ENCODE measurements at regions not wholly inside any gene's neighbourhood (a gene's known extent, or its start where the extent isn't known, plus 50 kb on each side); places are given as distances from the start of the nearest gene placed in this dataset.

GRCh38 chr18:45547910-45548309 is 67.4 kb upstream of the SLC14A2 start:
- intact Hi-C loops (cut with micrococcal nuclease) (no loop called here), dilution Hi-C loops (cut with HindIII; ENCODE audit: low sequenced_read_pairs, unreplicated experiment) (no loop called here), in situ Hi-C loops (cut with MboI; ENCODE audit: low sequenced_read_pairs) (no loop called here)
- Histone ChIP-seq H3K9ac (ENCODE audit: low read depth, low read length) (no peak overlapping the region), H2BK20ac (ENCODE audit: low read depth, low read length) (no peak overlapping the region), H3K4me3 (ENCODE audit: insufficient read depth, low read depth, low read length) (no peak overlapping the region), H3K4me1 (ENCODE audit: control insufficient read depth, insufficient read depth, low read length) (no peaks in the 10 kb centered on the region), H3K18ac (ENCODE audit: low read depth, low read length) (no peak overlapping the region), H2BK120ac (ENCODE audit: low read depth, low read length) (no peak overlapping the region), H3K4ac (ENCODE audit: low read depth, low read length) (no peak overlapping the region), H2AK5ac (ENCODE audit: low read depth, low read length) (no peak overlapping the region), H3K9me1 (ENCODE audit: insufficient read depth, low read length) (no peaks in the 10 kb centered on the region), H3K36me3 (ENCODE audit: control insufficient read depth, insufficient read depth, low read length) (no peaks in the 10 kb centered on the region), H4K91ac (ENCODE audit: insufficient read depth, low read depth, low read length) (no peak overlapping the region), H2AK9ac (replicated peaks; ENCODE audit: low read depth, low read length, poor library complexity) (no peak overlapping the region), H2BK5ac (ENCODE audit: low read depth, low read length, poor library complexity, severe bottlenecking) (no peak overlapping the region), H4K20me1 (ENCODE audit: insufficient read depth, low read length) (no peaks in the 10 kb centered on the region), H3K27ac (ENCODE audit: insufficient read depth, low read length) (no peak overlapping the region), H3K23ac (ENCODE audit: low read depth, low read length) (no peak overlapping the region), H2AFZ (replicated peaks; ENCODE audit: low read length, poor library complexity) (no peak overlapping the region), H3K4me2 (ENCODE audit: low read depth, low read length) (no peak overlapping the region), H3K27me3 (ENCODE audit: control insufficient read depth, insufficient read depth, low read length) (peaks cover 6% of the 10 kb centered on the region; the same call in 1 of the 2 replicates), H4K5ac (ENCODE audit: low read depth, low read length) (no peak overlapping the region), H3K14ac (replicated peaks; ENCODE audit: low read depth, low read length) (no peak overlapping the region), H4K8ac (ENCODE audit: low read depth in 2 of 2, low read length in 2 of 2) (no peak overlapping the region), H3K56ac (ENCODE audit: extremely low read depth, insufficient read depth, low read length) (no peak overlapping the region), H2BK15ac (ENCODE audit: low read depth, low read length) (no peak overlapping the region), H3K9me3 (ENCODE audit: control insufficient read depth, insufficient read depth, low read length) (no peaks in the 10 kb centered on the region), H3K79me1 (ENCODE audit: low read depth in 1 of 2, low read length in 2 of 2) (no peaks in the 10 kb centered on the region)
- no peak for ATAC-seq (ENCODE audit: low read depth)
- CTCF ChIA-PET = no interaction called here
- BruUV-seq (replicated peaks) = no TSS peak
- TF ChIP-seq CHD1 (IDR thresholded peaks at IDR 0.05; ENCODE audit: low read depth, low read length) (no peak), SMC3 (IDR thresholded peaks at IDR 0.05; ENCODE audit: low read depth, low read length) (no peak), MAZ (IDR thresholded peaks at IDR 0.05; ENCODE audit: borderline replicate concordance, low read depth, low read length) (no peak), MAFK (IDR thresholded peaks at IDR 0.05; ENCODE audit: low read depth, low read length) (no peak), CEBPB (IDR thresholded peaks at IDR 0.05; ENCODE audit: low read depth, low read length) (no peak), BHLHE40 (IDR thresholded peaks at IDR 0.05; ENCODE audit: low read depth, low read length) (no peak), USF2 (IDR thresholded peaks at IDR 0.05; ENCODE audit: low read depth, low read length) (no peak), CTCF (conservative IDR thresholded peaks at IDR 0.05; ENCODE audit: low read depth, low read length) (no peak)
- DNase-seq = no peak
- POLR2A ChIA-PET (ENCODE audit: unreplicated experiment) = no interaction called here
- WGBS, 2 experiments (ENCODE audit: extremely low coverage in 2 of 2, insufficient read length in 1 of 2) = 100% methylated on average over 1 of the region's 4 CpGs; no CpG with 5 or more reads in 1 of the 2 experiments

All from IMR-90 (cell line).